Prostate gland (tissue), 2 donors: ENCODE measurements at regions not wholly inside any gene's neighbourhood (a gene's known extent, or its start where the extent isn't known, plus 50 kb on each side); places are given as distances from the start of the nearest gene placed in this dataset.

ENCODE experiments used
- POLR2AphosphoS5 ChIP-seq: sonication (generic); formaldehyde crosslinking; IDR thresholded peaks from one replicate; pipeline ENCODE4 v1.6.1; 2017; ENCODE audit warnings: antibody characterized with exemption
- TF ChIP-seq, protein P1 (sequence below), 4 experiments: fragments of 200-600 bp in 2 of 4; fragments of 450-650 bp in 2 of 4; sonication (generic) in 2 of 4; IDR thresholded peaks; 1 replicate in 3 of 4; 2 replicates in 1 of 4; pipeline ENCODE4 v1.5.1; 2016 to 2019; ENCODE audit warnings: antibody characterized with exemption in 4 of 4, mild to moderate bottlenecking in 2 of 4, moderate library complexity in 2 of 4

DNA sequence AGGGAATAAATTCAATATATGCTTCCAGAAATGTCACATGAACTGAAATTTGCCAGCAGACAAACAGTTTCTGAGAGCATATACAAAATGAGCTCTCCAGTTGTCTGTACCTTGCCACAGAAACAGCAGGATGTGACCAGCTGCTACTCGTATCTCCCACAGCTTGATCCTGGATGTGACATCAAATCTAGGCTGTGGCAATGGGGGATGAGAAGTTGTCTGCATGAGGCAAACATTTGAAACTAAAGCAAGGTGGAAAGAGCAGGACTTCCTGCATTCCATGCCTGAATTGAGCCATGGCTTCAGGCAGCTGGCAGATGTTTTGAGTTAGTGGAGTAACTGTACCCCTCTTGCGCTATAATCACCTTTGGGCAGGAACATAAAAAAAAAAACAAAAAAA, 1724.0 kb downstream of the RPA4 start:
- TF ChIP-seq, protein P1, sequence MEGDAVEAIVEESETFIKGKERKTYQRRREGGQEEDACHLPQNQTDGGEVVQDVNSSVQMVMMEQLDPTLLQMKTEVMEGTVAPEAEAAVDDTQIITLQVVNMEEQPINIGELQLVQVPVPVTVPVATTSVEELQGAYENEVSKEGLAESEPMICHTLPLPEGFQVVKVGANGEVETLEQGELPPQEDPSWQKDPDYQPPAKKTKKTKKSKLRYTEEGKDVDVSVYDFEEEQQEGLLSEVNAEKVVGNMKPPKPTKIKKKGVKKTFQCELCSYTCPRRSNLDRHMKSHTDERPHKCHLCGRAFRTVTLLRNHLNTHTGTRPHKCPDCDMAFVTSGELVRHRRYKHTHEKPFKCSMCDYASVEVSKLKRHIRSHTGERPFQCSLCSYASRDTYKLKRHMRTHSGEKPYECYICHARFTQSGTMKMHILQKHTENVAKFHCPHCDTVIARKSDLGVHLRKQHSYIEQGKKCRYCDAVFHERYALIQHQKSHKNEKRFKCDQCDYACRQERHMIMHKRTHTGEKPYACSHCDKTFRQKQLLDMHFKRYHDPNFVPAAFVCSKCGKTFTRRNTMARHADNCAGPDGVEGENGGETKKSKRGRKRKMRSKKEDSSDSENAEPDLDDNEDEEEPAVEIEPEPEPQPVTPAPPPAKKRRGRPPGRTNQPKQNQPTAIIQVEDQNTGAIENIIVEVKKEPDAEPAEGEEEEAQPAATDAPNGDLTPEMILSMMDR (IDR thresholded peaks at IDR 0.05), result no peak
- no peak for TF ChIP-seq POLR2AphosphoS5
